HG02678 (cell line): ENCODE measurements at regions not wholly inside any gene's neighbourhood (a gene's known extent, or its start where the extent isn't known, plus 50 kb on each side); places are given as distances from the start of the nearest gene placed in this dataset.
A peak's percentile ranks its signal among the peaks of the same experiment; 100 is the strongest.
"Not testable (repeated sequence)": the region's sequence is repeated elsewhere in the genome, so short reads cannot be mapped to it uniquely, and the experiment has no call there.

Experiments
- ATAC-seq: cut with Tn5 transposase; IDR thresholded peaks from one replicate; pipeline ENCODE4 v1.9.1; 2021; ENCODE audit warnings: mild to moderate bottlenecking, moderate library complexity; ENCODE audit not compliant: unreplicated experiment

- ATAC-seq = no peak
Measured at GRCh38 chr5:54825005-54825404, 160.4 kb downstream of the ESM1 start.

DNA sequence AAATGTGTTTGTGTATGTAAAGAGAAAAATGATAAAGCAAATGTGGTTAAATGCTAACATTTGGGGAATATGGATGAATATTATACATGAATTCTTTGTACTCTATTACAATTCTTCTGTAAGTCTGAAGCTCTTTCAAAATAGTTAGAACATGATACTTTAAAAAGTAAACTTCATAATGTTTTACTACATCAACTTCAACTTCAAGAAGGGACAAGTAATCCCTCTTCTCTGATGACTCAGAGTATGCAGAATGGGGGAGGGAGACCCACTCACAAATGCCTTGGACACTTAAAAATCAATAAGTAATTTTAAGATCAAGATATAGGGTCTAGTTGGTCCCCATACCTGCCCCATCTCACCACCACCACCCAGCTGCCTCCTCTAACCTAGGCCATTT lies 162.4 kb downstream of the ESM1 start:
- no peak for ATAC-seq

- no peak for ATAC-seq
Measured at GRCh38 chr5:54822324-54822687, 163.1 kb downstream of the ESM1 start.

GRCh38 chr5:54821445-54822323 lies 163.7 kb downstream of the ESM1 start:
- no peak for ATAC-seq

- no peak for ATAC-seq
Measured at GRCh38 chr5:54820346-54821134, 164.9 kb downstream of the ESM1 start.

DNA sequence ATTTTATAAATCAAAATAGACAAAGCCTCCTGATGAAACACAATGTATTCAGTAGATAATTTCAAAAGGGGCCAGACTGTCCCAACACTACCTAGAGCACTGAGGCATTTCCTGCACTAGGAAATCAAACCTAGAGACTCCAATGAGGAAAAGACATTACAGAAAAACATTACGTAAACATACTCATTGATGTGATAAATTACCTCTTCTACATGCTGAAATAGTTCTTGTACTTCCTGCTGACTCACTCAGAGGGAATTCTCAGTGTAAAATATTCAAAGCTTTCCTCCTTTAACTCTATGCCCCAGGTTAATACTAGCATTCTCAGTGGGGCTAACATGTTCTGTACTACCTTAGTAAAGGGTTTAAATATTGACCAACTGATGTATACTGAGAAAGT lies 178.0 kb downstream of the ESM1 start:
- ATAC-seq = no peak

- no peak for ATAC-seq
Measured at GRCh38 chr5:54804521-54804920, 180.9 kb downstream of the ESM1 start.

- ATAC-seq = no peak
Measured at GRCh38 chr5:54804086-54804485, 181.3 kb downstream of the ESM1 start.

- ATAC-seq = no peak
Measured at GRCh38 chr5:54803471-54804011, 181.9 kb downstream of the ESM1 start.

GRCh38 chr5:54799645-54800044 lies 185.7 kb downstream of the ESM1 start:
- peak; percentile 93 for ATAC-seq

DNA sequence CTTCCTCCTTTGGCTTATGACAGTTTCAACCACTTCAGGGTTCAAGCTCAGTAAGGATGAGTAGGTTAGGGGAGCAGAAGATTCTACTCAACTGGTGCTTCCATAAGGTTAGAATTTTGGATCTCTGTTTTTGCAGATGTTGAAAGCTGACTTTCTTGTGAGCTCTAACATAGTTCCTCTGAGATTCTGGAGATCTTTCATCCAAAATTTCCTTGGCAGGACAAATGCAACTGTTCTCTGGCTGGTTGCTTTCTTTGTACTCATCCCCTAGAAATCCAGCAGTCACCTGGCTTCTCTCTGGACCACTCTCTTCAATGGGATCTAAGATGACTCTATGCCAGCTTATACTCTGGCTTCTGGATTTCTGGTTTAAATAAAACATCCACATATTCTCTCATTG lies 189.6 kb downstream of the ESM1 start:
- no peak for ATAC-seq

- ATAC-seq = no peak
Measured at GRCh38 chr5:54795284-54795683, 190.1 kb downstream of the ESM1 start.

DNA sequence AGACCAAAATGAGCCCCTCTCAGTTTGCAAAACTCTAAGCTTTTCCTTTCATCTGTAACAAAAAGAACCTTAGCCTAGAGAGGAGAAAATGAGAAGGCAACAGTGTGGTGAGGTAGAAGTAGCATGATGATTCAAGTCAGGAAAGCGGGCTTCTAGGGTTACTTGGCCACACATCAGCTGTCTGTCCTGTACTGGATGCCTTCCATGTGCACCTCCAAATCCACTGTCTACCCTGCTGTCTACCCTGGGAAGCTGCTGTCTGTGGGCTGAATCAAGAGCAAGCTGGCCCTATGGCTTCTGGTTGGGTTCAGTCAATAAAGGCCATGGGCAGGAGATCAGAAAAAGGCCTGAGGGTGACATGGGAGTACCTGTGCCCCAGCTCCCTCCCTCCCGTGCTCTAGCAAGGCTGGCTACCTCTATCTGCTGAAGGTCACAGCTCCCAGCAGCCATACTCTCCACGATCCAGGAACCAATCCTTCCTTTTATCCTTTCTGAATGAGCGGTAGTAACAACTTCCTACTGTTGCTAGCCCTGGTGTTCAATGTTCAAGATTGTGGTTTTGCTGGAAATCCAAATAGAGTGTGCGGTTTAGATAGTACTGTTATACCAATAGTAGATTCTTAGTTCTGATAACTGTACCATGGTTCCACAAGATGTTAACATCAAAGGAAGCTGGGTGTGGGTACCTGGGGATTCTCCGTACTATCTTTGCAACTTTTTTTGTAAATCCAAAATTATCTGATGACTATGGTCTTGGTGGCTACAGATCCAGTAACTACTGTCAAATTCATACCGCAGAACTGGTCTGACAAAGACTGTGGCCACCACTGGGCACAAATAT lies 191.0 kb downstream of the ESM1 start:
- no peak for ATAC-seq

DNA sequence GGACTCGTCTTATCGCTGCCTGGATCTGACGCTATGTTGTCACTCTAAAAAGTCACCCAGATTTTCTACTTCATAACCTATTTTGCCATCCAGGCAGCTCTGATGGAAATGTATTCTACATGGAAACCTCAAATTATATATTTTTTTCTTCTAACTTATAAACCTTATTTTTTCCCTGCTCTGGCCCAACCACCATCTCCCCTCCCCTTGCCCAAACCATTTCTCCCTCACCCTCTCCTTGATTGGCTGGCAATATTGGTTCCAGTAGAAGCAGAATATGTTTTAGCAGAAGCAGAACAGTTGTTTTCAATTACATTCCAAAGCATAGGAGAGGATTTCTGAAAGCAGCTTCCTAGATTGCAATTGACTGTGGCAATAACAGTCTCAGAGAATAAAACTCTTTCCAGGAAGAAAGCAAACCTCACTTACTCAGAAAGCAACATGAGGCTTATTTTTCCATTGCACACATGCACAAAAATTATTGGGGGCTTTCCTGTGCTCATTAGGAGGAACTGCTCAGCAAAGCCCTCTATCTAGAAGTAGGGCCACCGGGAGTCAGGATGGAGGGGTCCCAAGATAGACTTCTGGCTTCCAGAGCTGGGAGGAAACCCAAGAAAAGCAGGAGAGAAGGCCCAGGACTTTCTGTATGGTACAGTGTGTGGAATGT lies 191.8 kb downstream of the ESM1 start:
- no peak for ATAC-seq

DNA sequence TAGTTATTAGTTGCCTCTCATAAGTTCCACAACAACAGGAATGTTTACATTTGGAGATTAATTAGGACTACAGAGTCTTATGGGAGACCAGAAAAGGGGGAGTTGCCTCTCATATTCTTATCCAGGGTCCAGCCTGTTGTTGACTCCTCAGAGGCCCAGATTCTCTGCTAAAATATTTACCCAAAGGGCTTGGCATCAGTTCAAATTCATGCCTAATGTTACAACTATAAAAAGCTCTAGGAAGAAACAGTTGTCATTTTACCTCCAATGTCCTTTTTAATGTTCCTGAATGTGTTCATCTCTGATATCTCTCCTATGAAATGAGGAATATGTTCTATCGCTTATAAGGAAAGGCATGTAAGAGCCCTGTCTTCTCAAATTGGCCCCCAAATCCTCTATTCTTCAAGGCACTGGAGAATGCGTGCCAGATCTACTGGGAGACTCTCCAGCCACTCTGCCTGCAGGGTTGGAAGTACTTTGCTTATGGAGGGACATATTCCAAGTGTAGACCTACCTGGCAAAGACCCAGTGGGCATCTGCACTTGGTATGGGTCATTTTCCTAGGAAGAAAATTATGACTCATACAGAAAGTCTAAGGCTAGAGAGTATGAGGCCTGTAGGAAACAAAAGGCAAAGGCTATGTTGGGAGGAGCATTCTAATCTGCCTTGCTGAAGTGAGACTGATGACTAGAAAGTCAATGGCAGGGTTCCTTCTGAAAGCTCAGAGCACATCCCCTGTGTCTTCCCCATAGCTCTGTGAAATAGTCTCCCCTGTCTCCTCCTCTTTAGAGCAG lies 192.6 kb downstream of the ESM1 start:
- ATAC-seq = no peak

GRCh38 chr5:54787910-54788309 lies 197.5 kb downstream of the ESM1 start:
- not testable (repeated sequence) for ATAC-seq

GRCh38 chr5:54785729-54786591 lies 199.4 kb downstream of the ESM1 start:
- peak; percentile 87 for ATAC-seq

GRCh38 chr5:54778783-54779182 lies 206.6 kb downstream of the ESM1 start:
- ATAC-seq = no peak

GRCh38 chr5:54775645-54776044 lies 209.7 kb downstream of the ESM1 start:
- no peak for ATAC-seq
